WTC11 (cell line): ENCODE measurements at regions not wholly inside any gene's neighbourhood (a gene's known extent, or its start where the extent isn't known, plus 50 kb on each side); places are given as distances from the start of the nearest gene placed in this dataset.

Experiments used
- ATAC-seq: fragments of 200-7000 bp; cut with Tn5 transposase; 2 replicates; pipeline ENCODE4 v1.10.0; 2021; ENCODE audit warnings: mild to moderate bottlenecking, moderate library complexity
- CTCF ChIA-PET: fragments of 300-600 bp; sonication (Branson Sonifier 250); formaldehyde crosslinking; loops from one replicate; lab custom pipeline; 2021; ENCODE audit warnings: antibody characterized with exemption; lab: Charles Lee
- POLR2A ChIA-PET: fragments of 350-600 bp; sonication (Branson Sonifier 250); formaldehyde crosslinking; loops from one replicate; lab custom pipeline; 2021; ENCODE audit warnings: antibody characterized with exemption; lab: Charles Lee
- DNase-seq: peaks from one replicate; pipeline ENCODE4 v3.0.0; 2021; ENCODE audit warnings: low spot score
- H3K27ac Mint-ChIP-seq: 2 replicates; pipeline ENCODE4 v1.8.0; 2021; ENCODE audit warnings: mixed read lengths
- H3K27me3 Mint-ChIP-seq: 2 replicates; pipeline ENCODE4 v1.8.0; 2021; ENCODE audit warnings: low read depth, mild to moderate bottlenecking, moderate library complexity, mixed read lengths
- H3K36me3 Mint-ChIP-seq: 2 replicates; pipeline ENCODE4 v1.8.0; 2021; ENCODE audit warnings: mixed read lengths
- H3K4me1 Mint-ChIP-seq: 2 replicates; pipeline ENCODE4 v1.8.0; 2022; ENCODE audit warnings: mixed read lengths
- H3K4me3 Mint-ChIP-seq: 2 replicates; pipeline ENCODE4 v1.8.0; 2021; ENCODE audit warnings: mild to moderate bottlenecking, moderate library complexity, mixed read lengths
- H3K9me3 Mint-ChIP-seq: 2 replicates; pipeline ENCODE4 v1.8.0; 2021; ENCODE audit warnings: mixed read lengths
- ATF2 ChIP-seq: sonication (generic); formaldehyde crosslinking; IDR thresholded peaks from 2 replicates; pipeline ENCODE4 v1.8.1; 2022; ENCODE audit warnings: low read depth, missing genetic modification reagents, borderline replicate concordance
- CBFB ChIP-seq: sonication (generic); formaldehyde crosslinking; IDR thresholded peaks from 2 replicates; pipeline ENCODE4 v1.8.1; 2022; ENCODE audit warnings: mild to moderate bottlenecking, low read depth, missing genetic modification reagents
- CDX4 ChIP-seq: fragments of 250-450 bp; sonication (Bioruptor Pico); IDR thresholded peaks from 2 replicates; pipeline ENCODE4 v1.9.0; 2021; ENCODE audit warnings: moderate library complexity, mild to moderate bottlenecking, inconsistent platforms, borderline replicate concordance
- E2F1 ChIP-seq: sonication (generic); formaldehyde crosslinking; IDR thresholded peaks from 2 replicates; pipeline ENCODE4 v1.8.0; 2022; ENCODE audit warnings: mild to moderate bottlenecking, missing genetic modification reagents
- E2F4 ChIP-seq: sonication (generic); formaldehyde crosslinking; IDR thresholded peaks from 2 replicates; pipeline ENCODE4 v1.8.1; 2022; ENCODE audit warnings: low read depth, mild to moderate bottlenecking, moderate library complexity, missing genetic modification reagents, borderline replicate concordance
- ELF4 ChIP-seq: sonication (generic); formaldehyde crosslinking; IDR thresholded peaks from 2 replicates; pipeline ENCODE4 v1.8.1; 2022; ENCODE audit warnings: low read depth, mild to moderate bottlenecking, moderate library complexity, missing genetic modification reagents
- FOXK1 ChIP-seq: sonication (generic); formaldehyde crosslinking; IDR thresholded peaks from 2 replicates; pipeline ENCODE4 v1.8.0; 2022; ENCODE audit warnings: mild to moderate bottlenecking, moderate library complexity, missing genetic modification reagents
- FOXP4 ChIP-seq: sonication (generic); formaldehyde crosslinking; IDR thresholded peaks from 2 replicates; pipeline ENCODE4 v1.8.0; 2022; ENCODE audit warnings: mild to moderate bottlenecking, missing genetic modification reagents
- GABPB1 ChIP-seq: sonication (generic); formaldehyde crosslinking; IDR thresholded peaks from 2 replicates; pipeline ENCODE4 v1.8.1; 2023; ENCODE audit warnings: mild to moderate bottlenecking, missing genetic modification reagents
- HMGXB4 ChIP-seq: sonication (generic); formaldehyde crosslinking; IDR thresholded peaks from 2 replicates; pipeline ENCODE4 v1.8.1; 2023; ENCODE audit warnings: mild to moderate bottlenecking, moderate library complexity, missing genetic modification reagents
- JAZF1 ChIP-seq: fragments of 250-450 bp; sonication (Bioruptor Pico); IDR thresholded peaks from 2 replicates; pipeline ENCODE4 v1.9.0; 2021; ENCODE audit warnings: moderate library complexity, mild to moderate bottlenecking, inconsistent platforms
- JUN ChIP-seq: sonication (generic); formaldehyde crosslinking; IDR thresholded peaks from 2 replicates; pipeline ENCODE4 v1.8.0; 2023; ENCODE audit warnings: mild to moderate bottlenecking, missing genetic modification reagents
- NFATC4 ChIP-seq: fragments of 250-450 bp; sonication (Bioruptor Pico); IDR thresholded peaks from 2 replicates; pipeline ENCODE4 v1.9.0; 2021; ENCODE audit warnings: mild to moderate bottlenecking
- OVOL2 ChIP-seq: fragments of 250-450 bp; sonication (Bioruptor Pico); IDR thresholded peaks from 2 replicates; pipeline ENCODE4 v1.9.0; 2021; ENCODE audit warnings: mild to moderate bottlenecking, borderline replicate concordance
- STAT6 ChIP-seq: sonication (generic); formaldehyde crosslinking; conservative IDR thresholded peaks from 2 replicates; pipeline ENCODE4 v1.8.1; 2023; ENCODE audit warnings: mild to moderate bottlenecking, low read depth, missing genetic modification reagents, moderate library complexity
- ZNF232 ChIP-seq: sonication (generic); formaldehyde crosslinking; IDR thresholded peaks from 2 replicates; pipeline ENCODE4 v1.8.0; 2022; ENCODE audit warnings: mild to moderate bottlenecking, missing genetic modification reagents
- ZNF263 ChIP-seq: sonication (generic); formaldehyde crosslinking; IDR thresholded peaks from 2 replicates; pipeline ENCODE4 v1.8.1; 2022; ENCODE audit warnings: low read depth, mild to moderate bottlenecking, moderate library complexity, missing genetic modification reagents
- ZNF416 ChIP-seq: fragments of 250-450 bp; sonication (Bioruptor Pico); IDR thresholded peaks from 2 replicates; pipeline ENCODE4 v1.9.0; 2021; ENCODE audit warnings: mild to moderate bottlenecking, inconsistent platforms
- ZNF671 ChIP-seq: fragments of 250-450 bp; sonication (Bioruptor Pico); IDR thresholded peaks from 2 replicates; pipeline ENCODE4 v1.8.0; 2021; ENCODE audit warnings: mild to moderate bottlenecking
- TF ChIP-seq, protein P1 (sequence below): sonication (generic); formaldehyde crosslinking; IDR thresholded peaks from 2 replicates; pipeline ENCODE4 v1.8.1; 2023; ENCODE audit warnings: mild to moderate bottlenecking, missing genetic modification reagents, moderate library complexity
- TF ChIP-seq, protein P2 (sequence below): sonication (generic); formaldehyde crosslinking; IDR thresholded peaks from 2 replicates; pipeline ENCODE4 v1.8.0; 2022; ENCODE audit warnings: mild to moderate bottlenecking, missing genetic modification reagents
- TF ChIP-seq, protein P3 (sequence below): fragments of 200-600 bp; IDR thresholded peaks from 2 replicates; pipeline ENCODE4 v1.8.0; 2022; ENCODE audit warnings: antibody characterized with exemption

DNA sequence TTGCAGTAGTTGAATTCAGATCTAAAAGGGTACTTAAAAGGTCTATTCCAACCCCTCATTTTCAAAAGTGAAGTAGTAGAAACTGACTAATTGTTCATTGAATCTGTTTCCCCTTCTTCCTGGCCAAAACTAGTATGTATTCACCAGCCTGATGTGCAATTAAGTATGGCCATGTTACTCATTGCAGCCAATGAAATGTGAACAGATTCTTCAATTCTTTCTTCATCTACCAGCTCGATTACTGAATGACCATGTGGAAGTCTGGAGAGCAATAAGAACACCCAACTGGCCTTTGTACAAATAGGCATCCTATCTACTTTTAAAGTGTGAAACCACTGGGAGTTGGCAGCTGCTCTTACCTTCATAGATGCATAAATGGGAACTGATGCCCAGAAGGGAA is 449.0 kb upstream of the ID2 start:
- Mint-ChIP-seq H3K4me3 (no peak overlapping the region), H3K4me1 (peaks cover 30% of the 10 kb centered on the region), H3K27ac (no peak overlapping the region), H3K36me3 (no peaks in the 10 kb centered on the region), H3K9me3 (no peaks in the 10 kb centered on the region), H3K27me3 (peaks cover 5% of the 10 kb centered on the region)
- DNase-seq (no peak), ATAC-seq (no peak)
- CTCF ChIA-PET = no interaction called here
- POLR2A ChIA-PET = no interaction called here
- TF ChIP-seq CDX4 (no peak), CBFB (CRISPR knock-in tag) (no peak), ZNF263 (CRISPR knock-in tag) (no peak), E2F4 (CRISPR knock-in tag) (no peak), NFATC4 (CRISPR knock-in tag) (no peak), HMGXB4 (CRISPR knock-in tag) (no peak), JUN (no peak), ELF4 (CRISPR knock-in tag) (no peak), FOXP4 (no peak), OVOL2 (CRISPR knock-in tag) (no peak)
- TF ChIP-seq, protein P1, sequence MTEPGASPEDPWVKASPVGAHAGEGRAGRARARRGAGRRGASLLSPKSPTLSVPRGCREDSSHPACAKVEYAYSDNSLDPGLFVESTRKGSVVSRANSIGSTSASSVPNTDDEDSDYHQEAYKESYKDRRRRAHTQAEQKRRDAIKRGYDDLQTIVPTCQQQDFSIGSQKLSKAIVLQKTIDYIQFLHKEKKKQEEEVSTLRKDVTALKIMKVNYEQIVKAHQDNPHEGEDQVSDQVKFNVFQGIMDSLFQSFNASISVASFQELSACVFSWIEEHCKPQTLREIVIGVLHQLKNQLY (CRISPR knock-in tag) = no peak

DNA sequence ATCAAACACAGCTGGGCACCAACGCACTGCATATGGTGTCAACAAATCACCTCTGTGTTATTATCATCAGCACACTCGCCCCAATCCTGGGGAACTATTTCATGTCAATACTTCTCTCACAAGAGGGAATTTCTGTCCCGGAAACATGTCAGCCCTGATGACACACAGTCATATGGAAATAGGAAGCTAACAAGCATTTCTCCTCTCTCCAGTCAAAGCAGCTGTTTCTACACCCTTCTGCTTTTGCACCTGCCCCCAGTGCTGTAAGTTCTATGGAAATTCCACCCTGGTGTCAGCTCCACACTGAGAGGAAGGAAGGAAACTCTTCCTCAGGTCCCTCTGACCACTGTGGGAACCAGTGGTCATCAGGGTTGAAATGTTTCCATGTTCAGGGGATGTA is 447.6 kb upstream of the ID2 start:
- CTCF ChIA-PET = no interaction called here
- Mint-ChIP-seq H3K27me3 (peaks cover 5% of the 10 kb centered on the region), H3K9me3 (no peaks in the 10 kb centered on the region)
- TF ChIP-seq FOXK1 (CRISPR knock-in tag) (no peak), JAZF1 (CRISPR knock-in tag) (no peak), ATF2 (CRISPR knock-in tag) (no peak), E2F1 (no peak), GABPB1 (CRISPR knock-in tag) (no peak), ZNF416 (CRISPR knock-in tag) (no peak), STAT6 (no peak), ZNF232 (CRISPR knock-in tag) (no peak), ZNF671 (CRISPR knock-in tag) (no peak)
- TF ChIP-seq, protein P2, sequence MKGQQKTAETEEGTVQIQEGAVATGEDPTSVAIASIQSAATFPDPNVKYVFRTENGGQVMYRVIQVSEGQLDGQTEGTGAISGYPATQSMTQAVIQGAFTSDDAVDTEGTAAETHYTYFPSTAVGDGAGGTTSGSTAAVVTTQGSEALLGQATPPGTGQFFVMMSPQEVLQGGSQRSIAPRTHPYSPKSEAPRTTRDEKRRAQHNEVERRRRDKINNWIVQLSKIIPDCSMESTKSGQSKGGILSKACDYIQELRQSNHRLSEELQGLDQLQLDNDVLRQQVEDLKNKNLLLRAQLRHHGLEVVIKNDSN (CRISPR knock-in tag) = no peak
- TF ChIP-seq, protein P3, sequence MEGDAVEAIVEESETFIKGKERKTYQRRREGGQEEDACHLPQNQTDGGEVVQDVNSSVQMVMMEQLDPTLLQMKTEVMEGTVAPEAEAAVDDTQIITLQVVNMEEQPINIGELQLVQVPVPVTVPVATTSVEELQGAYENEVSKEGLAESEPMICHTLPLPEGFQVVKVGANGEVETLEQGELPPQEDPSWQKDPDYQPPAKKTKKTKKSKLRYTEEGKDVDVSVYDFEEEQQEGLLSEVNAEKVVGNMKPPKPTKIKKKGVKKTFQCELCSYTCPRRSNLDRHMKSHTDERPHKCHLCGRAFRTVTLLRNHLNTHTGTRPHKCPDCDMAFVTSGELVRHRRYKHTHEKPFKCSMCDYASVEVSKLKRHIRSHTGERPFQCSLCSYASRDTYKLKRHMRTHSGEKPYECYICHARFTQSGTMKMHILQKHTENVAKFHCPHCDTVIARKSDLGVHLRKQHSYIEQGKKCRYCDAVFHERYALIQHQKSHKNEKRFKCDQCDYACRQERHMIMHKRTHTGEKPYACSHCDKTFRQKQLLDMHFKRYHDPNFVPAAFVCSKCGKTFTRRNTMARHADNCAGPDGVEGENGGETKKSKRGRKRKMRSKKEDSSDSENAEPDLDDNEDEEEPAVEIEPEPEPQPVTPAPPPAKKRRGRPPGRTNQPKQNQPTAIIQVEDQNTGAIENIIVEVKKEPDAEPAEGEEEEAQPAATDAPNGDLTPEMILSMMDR = no peak

More for the DNA sequence above, 447.6 kb upstream of the ID2 start:
- no peak for ATAC-seq
- no peak overlapping the region for H3K27ac Mint-ChIP-seq
- peaks cover 43% of the 10 kb centered on the region for H3K4me1 Mint-ChIP-seq
- POLR2A ChIA-PET = no interaction called here
- DNase-seq = no peak
- H3K4me3 Mint-ChIP-seq = no peak overlapping the region
- no peaks in the 10 kb centered on the region for H3K36me3 Mint-ChIP-seq
